CD4-positive, alpha-beta T cell treated with Interleukin-21 for 1 hour (primary cell): ENCODE measurements at regions not wholly inside any gene's neighbourhood (a gene's known extent, or its start where the extent isn't known, plus 50 kb on each side); places are given as distances from the start of the nearest gene placed in this dataset.
"Not testable (repeated sequence)": the region's sequence is repeated elsewhere in the genome, so short reads cannot be mapped to it uniquely, and the experiment has no call there.

ENCODE experiments used
- DNase-seq: peaks from one replicate; pipeline ENCODE4 v3.0.0-alpha.2; 2020

DNA sequence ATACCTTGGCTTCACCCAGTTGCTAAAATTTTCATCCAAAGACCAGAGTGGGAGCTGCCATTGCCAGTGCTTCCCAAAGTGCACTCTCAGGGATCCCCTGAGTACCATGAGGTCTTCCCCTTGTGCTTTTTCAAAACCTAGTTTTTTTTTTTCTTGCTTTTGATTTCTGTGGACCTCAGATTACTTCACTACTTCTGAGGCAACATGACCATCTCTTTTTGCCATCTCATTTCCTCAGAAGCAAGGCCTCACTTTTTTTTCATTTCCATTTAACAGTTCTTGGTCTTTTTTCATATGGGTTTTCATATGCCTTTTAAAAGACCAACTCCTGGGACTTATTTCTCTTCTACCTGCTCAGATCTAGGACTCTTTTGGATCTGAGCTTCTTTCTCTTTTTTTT, 64.1 kb upstream of the MMS22L start:
- no peak for DNase-seq

DNA sequence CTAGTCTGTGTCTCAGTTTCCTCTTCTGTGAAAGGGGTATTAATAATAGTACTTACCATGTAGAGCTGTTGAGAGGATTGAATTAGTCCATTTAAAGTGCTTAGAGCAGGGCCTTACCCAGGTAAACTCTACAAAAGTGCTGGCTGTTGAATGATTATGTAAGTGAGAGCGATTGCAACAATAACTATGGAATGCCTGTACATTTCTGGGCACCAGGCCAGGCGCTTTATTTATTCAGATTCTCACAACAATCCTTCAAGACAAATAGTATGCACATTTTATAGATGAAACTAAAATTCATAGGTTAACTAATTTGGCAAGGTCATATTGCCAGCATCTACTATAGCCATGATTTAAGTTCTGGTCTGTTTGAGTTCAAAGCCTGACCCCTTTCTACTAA, 78.3 kb upstream of the MMS22L start:
- no peak for DNase-seq

DNA sequence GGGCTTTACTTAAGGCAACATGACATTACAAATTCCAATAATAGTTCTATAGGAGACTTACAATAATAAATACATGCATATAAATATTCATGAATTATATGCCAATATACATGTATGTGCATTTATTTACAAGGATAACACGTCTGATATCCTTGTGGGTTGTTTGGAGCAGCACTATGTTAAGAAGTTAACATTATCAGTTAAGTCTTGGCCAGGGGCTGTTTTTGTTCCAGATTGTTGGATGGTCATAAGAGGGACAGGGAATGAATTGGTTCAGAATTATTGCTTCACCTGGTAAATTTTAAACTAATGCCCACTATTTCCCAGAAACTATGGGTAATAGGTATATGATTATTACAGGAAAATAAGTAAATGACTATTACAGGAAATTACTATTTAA, 81.3 kb upstream of the MMS22L start:
- DNase-seq: no peak

DNA sequence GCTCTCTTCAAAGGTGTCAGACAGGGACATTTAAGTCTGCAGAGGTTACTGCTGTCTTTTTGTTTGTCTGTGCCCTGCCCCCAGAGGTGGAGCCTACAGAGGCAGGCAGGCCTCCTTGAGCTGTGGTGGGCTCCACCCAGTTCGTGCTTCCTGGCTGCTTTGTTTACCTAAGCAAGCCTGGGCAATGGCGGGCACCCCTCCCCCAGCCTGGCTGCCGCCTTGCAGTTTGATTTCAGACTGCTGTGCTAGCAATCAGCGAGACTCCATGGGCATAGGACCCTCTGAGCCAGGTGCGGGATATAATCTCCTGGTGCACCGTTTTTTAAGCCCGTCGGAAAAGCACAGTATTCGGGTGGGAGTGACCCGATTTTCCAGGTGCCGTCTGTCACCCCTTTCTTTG, 99.1 kb upstream of the MMS22L start:
- not testable (repeated sequence) for DNase-seq

DNA sequence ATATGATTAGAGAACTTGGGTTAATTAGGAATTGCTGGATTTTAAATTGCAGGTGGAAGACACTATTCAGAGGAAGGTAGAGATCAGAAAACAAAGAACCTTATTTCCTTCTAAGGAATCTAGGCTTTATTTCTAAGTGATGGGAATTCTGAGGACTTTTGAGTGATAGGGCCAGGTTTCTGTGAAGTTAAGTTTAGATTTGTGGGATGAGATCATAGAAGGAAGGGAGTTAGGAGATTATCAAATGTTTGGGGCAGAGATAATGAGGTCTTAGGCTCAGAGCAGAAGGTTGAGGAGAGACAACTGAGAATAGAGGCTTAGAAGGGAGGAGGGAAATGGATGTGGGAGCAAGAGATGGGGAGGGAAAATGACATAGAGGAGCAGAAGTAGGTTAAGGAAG, 109.7 kb upstream of the MMS22L start:
- DNase-seq: no peak

DNA sequence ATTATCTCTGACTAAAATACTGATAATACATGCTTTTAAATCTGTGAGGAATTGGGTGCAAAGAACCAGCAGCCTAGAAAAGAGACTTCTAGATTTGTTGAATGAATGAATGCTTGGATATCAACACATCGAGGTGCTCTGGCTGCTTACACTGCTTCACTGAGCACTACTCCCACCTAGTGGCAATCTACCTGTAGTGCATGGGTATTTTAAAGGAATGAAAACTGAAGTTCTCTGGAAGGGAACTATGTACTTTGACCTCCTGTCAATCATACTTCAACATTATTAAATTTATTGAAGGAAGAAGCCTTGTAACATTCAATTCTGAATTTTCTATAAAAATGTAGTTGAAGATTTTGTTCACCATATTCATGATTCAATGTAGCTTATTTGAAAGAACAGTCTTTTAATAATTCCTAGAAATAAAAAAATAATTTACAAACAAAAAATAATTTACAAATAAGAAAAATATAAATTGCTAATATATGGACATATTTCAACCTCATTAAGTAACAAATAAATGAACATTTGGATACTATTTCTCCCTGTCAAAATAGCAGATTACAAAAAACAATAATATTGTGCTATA, 111.2 kb upstream of the MMS22L start:
- DNase-seq: peak; percentile 68

DNA sequence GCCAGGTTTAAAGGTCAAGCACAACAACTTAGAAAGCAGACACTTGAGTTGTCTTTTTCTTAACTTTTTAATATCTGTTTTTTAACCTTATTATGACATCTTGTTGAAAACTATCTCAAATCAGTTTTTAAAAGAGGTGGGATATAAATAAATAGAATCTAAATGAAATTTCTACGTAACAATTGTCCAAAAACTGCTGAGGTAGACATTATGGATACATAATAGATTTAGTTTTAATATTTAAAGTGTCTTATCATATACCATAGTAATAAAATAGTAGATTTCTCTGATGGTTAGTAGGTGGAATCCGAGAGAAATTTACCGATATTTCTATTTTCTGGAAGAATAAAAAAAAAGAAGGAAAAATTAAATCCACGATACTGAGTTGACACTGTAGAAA, 113.9 kb upstream of the MMS22L start:
- DNase-seq: no peak

DNA sequence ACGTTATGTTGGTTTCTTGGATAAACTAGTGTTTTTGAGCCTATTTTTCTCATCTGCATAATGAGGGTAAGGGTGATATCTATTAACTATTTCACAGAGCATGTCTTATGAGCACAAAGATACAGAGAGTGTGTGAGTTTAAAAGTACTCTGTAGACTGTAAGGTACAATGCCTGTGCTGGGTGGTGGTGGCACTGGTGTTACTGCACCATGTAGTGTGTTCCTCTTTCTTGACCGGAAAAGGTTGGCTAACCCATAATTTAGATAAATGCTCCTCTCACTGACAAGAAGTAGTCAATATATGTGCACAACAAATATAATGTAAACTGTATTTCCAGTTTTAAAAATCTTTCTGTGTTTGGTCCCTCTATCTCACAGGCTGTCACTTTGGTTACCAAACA, 116.2 kb upstream of the MMS22L start:
- no peak for DNase-seq

DNA sequence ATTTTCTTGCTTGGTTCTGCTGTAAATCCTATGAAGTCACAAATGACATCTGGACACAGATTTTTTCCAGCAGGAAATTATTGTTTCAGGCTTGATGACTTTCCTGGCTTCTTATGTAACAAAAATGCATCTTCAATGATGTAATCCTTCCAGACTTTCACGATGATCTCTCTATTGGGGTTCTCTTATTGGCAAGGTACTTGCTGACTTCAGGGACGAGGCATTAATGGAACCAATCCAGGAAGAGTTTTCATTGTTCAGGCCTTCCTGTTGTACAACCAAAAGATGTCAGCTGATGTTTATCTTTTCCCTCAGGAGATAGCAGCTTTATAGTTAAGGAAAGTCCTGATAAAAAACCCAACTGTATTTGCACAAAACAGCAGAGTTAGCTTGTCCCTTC, 118.5 kb upstream of the MMS22L start:
- no peak for DNase-seq

DNA sequence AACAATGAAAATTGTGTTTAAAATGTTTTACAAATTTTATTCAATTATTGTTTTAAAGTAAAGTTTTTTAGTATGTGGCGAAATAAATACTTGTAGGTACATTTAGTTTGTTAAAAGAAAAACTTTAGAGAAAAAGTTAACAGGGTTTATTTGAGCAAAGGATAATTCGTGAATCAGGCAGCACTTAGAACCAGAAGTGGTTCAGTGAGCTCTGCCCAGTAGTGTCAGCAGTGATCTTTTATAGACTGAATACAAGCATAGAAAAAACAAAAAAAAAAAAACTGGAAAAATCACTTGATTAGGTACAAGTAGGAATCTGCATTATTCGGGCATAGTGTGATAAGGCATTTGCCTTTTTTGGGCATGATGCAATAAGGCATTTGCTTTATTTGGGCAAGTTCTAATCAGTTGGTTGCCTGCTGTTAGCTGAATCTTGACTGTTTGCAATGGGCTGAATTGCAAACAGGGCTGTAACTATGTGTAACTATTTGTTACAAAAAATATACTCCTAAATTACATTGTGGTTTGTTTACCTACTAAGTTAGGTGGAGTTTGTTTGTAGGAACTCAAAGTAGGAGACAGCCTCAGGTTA, 122.9 kb upstream of the MMS22L start:
- no peak for DNase-seq

DNA sequence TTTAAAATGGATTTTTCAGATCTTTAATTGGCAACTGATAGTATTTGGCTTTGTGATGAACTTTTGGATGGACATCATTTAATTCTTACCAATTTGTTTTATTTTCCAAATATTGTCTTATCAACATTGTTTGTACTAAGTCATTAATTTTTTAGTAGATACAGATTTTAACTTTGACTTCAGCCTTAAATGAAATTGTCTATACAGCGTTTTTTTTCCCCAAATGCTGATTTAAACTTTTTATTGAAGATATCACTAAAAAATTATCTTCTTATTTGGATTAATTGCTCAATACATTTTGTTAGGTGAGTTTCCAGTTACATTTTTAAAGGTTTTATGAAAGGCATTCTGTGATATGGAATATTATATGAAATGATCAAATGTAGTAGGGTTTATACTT, 123.6 kb upstream of the MMS22L start:
- no peak for DNase-seq

DNA sequence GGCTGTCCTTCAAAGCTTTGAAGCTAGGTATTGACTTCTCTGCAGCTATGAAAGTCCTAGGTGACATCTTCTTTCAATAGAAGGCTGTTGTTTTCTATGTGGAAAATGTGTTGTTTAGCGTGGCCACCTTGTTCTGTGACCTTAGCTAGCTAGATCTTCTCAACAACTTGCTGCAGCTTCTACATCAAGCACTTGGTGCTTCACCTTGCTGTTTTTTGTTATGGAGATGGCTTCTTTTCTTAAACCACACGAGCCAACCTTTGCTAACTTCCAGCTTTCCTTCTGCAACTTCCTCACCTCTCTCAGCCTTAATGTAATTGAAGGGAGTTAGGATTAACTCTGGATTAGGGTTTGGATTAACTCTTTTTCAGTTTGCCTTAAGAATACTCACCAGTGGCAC, 128.6 kb upstream of the MMS22L start:
- DNase-seq: no peak

DNA sequence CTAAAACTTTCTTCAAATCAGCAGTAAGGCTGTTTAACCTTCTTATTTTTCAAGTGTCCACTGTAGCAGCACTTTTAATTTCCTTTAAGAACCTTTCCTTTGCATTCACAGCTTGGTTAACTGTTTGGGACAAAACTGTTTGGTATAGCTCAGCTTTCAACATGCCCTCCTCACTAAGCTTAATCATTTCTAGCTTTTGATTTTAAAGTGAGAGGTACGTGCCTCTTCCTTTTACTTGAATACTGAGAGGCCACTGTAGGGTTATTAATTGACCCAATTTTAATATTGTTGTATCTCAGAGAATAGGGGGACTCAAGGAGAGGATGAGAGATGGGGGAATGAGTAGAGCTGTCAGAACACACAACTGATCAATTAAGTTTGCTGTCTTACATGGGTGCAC, 129.5 kb upstream of the MMS22L start:
- DNase-seq: no peak

DNA sequence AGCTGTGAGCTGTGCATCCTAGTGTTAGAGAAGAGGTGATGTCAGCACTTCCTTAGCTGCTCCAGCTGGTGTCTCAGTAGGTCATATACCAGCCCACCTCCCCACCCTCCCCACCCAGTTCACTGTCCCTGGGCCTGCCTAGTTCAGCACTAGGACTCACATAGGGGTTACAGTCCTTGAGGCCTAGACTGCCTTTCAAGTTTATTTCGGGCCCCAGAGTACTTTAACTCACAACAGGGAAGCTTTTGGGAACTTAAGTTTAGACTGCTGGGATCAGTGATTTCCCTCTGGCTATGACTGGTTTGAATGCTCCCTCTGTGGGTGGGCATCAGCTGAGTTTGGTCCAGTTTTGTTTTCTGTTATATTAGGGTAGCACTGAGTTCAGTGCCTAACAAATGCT, 139.2 kb upstream of the MMS22L start:
- no peak for DNase-seq

DNA sequence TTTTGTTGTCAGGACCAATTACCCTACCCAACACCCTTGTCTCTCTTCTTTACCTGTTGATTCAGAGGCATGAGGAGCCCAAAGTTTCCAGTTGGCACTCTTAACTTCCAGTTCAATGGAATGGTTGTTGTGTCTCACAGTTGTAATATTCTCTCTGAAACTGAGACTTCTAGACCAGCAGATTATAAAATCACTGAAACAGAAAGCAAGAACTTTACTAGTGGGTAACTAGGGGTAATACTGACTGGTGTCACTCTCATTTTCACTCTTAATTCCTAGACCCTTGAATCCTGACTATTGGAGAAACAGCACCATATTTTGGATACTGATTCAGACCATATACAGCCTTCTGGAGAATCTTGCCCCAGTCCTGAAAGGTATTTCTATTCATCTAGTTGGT, 140.2 kb upstream of the MMS22L start:
- DNase-seq: no peak

DNA sequence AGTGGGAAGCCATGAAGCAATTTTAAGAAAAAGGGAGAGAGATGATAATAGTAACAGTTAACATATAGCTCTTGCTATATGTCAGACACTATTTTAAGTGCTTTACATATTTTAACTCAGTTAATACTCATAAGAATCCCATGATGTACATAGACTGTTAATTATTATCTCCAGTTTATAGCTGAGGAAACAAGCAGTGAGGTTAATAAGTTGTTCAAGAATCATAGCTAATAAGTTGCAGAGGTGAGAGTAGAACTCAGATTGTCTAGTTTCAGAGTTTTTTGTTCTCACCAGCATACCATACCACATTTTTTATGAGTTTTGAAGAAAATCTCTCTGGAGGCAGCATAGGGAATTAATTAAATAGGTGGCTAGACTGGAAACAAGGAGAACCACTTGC, 144.6 kb upstream of the MMS22L start:
- DNase-seq: no peak

DNA sequence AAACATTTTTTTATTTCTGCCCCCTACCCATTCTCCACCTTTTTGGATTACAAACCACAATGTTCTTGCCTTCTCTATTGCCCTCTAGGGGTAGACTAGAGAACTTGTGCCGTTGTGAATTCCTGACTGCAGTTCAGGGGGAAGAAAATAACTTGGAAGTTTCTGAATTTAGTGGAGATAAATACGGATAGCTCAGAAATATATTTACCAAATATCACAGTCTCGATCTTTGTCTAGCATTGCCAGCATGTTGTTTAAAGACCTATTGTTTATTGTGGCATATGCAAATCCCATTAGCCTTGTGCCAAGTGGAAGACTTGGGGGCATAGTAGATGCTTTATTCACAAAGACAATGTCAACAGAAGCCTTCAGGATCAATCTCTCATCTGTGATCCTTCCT, 154.1 kb upstream of the MMS22L start:
- DNase-seq: no peak

DNA sequence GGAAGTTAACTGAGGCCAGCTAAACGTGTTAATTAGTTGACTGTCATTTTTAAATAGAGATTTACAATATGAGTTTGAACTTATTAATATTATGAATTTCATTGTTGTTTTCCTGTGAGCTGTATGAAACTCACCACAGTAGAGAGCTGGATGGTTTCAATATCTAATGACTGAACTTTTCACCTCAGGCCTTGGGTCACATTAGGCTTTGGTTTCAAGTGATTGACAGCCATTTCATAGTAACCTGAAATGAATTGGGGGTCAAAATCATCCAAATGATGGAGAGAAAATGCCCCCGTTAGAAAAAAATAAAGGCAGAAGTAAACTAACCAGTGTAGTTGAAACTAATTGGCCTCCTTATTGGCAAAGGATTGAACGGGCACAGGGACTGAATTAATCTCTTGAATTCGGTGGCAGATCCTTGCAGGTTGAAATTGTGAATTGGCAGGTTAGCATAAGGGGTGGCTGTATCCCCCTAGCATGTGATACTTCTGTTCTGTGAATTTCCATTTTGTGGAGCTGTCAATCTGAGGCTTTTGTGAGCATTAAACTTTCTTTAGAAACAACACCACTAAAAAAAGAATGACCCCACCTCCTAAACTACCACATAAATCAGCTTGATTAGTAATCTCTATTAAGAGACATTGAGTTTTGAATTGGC, 155.1 kb upstream of the MMS22L start:
- no peak for DNase-seq

DNA sequence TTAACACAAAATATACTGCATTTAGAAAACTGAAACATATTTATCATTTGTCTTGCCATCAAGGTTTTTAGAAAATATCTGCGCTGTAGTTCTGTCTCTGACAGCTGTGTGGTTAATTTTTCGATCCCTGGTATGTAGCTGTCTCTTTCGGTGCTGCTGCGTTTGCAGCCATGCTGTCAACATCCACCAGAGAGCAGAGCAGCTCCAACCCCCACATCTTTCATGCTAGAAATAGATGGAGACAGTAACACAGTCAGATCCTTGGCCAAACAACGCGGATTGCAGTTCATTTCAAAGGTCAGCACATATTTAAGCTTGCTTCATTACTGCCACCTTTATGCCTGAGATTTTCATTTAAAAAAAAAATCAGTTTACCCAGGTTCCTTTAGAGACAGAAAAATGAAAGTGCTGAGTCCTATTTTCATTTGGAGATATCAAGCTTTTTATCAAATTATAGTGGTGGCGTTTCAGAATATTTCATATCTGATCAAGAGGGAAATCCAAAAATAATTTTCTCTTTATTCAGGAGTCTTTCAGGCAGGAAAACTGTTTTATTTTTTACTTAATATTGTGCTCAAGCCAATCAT, 157.7 kb upstream of the MMS22L start:
- DNase-seq: no peak

DNA sequence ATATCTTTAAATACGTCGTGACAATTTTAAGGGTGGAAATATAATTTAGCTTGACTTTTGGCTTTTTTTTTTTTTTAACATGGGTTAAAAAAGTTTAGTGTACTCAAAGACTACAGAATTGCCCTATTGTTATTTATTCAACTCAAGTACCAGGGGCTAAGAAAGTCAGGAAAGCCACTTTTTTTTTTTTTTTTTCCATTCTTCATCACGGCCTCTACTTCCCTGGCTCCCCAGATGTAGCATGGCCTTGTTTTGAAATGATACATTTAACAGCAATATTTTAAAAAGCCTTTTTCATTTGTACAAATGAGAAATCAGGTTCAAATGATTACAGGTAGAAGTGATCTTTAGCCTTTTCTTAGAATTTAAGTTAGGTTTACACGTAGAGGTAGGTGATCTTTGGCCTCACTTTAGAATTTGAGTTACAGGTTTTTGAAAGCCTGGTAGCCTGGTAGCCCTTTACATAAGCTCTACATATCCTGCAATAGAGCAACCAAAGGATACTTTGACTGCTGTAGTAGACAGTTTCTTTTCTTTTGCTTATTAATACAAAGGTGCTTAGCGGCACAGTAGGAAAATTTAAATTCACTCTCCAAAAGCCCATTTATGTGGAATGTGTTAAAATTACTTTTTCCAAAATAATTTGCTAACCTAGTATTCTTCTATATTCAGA, 160.5 kb upstream of the MMS22L start:
- no peak for DNase-seq

DNA sequence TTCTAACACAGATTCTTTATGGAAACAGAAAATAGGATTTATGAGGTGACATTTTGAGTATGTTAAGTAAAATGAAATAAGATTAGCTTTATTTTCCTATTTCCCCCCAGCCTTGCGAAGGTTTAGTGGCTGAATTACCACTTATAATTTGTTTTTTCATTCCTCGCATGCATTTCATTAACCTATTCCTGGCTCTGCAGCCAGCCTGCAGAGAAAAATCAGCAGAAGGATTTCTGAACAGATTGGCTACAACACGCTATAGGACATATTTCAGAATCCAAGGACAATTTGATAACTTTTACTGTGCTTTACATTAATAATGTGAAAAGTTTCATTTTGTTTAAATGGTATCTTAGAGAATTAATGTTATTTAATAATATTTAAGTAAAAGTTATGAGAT, 162.4 kb upstream of the MMS22L start:
- no peak for DNase-seq

DNA sequence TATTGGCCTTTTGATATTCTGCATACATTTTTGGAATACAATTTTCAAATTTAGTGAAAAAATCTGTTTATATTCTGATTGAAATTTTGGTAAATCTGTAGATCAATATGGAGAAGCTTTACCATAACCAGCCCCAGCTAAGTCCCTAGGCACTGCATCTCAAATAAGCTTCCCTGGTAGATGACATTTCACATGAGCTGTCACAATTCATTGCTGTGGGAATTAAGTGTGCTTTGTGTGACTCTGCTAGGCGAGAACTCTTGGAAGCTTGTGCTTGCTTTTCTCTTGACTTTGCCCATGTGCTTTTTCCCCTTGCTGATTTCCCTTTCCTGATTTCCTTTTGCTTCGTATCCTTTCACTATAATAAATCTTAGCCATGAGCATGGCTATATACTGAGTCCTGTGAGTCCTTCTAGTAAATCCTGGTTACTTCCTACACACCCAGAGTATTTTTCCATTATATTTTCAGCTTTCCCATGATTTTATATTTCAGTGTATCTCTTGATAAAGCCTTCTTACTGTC, 166.5 kb upstream of the MMS22L start:
- DNase-seq: no peak

DNA sequence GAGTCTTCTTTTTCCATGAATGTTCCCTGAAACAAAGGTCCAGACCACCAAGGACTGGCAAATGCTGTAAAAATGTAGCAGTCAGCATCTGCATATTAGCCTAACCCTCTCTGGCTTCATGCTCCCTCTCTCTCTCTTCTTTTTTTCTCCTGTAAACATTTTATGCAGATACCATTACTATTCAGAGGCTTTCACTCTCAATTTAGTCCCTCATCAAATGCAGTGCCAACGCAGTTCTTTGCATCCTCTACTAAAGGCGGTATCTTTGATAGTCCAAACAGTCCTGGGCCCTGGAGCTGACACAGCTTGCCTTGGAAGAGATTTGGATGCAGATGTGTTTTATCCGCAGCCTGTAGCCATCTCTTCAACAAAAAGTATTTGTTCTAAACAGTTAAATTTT, 167.1 kb upstream of the MMS22L start:
- DNase-seq: no peak

DNA sequence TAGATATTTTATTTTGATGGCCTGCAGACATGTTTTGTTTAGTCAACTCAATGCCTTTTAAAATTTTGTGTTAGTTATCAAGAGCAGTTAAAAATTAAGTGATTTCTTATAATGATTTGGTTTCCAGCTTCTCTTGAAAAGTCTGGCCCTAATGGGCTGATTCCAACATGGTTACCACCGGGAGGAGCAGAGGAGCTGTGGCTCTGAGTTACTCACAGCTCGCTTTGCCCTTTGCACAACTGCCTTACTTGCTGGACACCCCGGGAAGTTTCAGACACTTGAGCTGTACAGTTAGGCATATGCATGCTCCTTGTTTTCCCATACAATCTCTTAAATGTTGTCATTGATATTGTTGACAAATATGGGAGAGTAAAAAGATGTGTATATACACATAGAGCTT, 173.1 kb upstream of the MMS22L start:
- no peak for DNase-seq
